ENCODE measurements at regions not wholly inside any gene's neighbourhood (a gene's known extent, or its start where the extent isn't known, plus 50 kb on each side); places are given as distances from the start of the nearest gene placed in this dataset.

GRCh38 chr11:86124251-86125233, 55.7 kb upstream of the PICALM start:
- TF ChIP-seq CTCF (conservative IDR thresholded peaks at IDR 0.05; ENCODE audit: low read length) (no peak), EZH2phosphoT487 (IDR thresholded peaks at IDR 0.05; ENCODE audit: borderline replicate concordance, low read depth, low read length) (no peak)

Data from OCI-LY7 (cell line).